Neuron (in vitro differentiated cells): ENCODE measurements at regions not wholly inside any gene's neighbourhood (a gene's known extent, or its start where the extent isn't known, plus 50 kb on each side); places are given as distances from the start of the nearest gene placed in this dataset.

Experiments used
- H2AFZ ChIP-seq: one replicate; pipeline ENCODE4 v1.6.1; 2013; ENCODE audit warnings: low read depth, mild to moderate bottlenecking, inconsistent platforms, low read length, moderate library complexity
- H3K27me3 ChIP-seq: one replicate; pipeline ENCODE4 v1.6.1; 2013; ENCODE audit warnings: low read length; ENCODE audit not compliant: insufficient read depth
- H3K36me3 ChIP-seq: one replicate; pipeline ENCODE4 v1.6.1; 2013; ENCODE audit warnings: low read length; ENCODE audit not compliant: insufficient read depth
- H3K4me1 ChIP-seq: one replicate; pipeline ENCODE4 v1.6.1; 2013; ENCODE audit warnings: low read length; ENCODE audit not compliant: insufficient read depth
- H3K4me3 ChIP-seq: 2 replicates; pipeline ENCODE4 v1.5.1; 2013; ENCODE audit warnings: mild to moderate bottlenecking, low read length, moderate library complexity
- H3K9me3 ChIP-seq: one replicate; pipeline ENCODE4 v1.6.1; 2013; ENCODE audit warnings: low read length

DNA sequence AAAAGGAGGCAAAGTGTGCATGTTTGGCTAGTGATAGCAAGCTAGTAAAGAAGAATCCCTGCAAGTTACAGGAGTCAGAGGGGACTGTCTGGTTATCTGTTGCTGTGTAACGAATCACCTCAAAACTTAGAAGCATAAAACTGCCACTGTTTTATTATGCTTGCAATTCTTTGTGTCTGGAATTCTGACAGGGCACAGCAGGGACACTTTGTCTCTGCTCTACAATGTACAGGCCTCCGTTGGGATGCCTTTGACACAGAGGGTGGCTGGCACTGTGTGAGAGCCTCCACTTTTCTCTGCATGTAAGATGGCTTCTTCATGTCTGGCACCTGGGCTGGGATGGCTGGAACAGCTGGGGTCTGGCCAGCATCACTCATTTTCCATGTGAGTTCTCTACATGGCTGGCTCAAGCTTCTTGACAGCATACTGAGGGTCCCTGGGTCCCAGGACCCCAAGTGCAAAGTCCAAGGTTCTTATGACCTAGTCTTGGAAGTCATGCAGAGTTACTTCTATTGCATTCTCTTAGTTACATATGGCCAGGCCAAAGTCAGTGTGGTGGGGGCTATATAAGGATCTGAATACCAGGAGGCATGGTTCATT lies 276.9 kb downstream of the RPS24 start:
- Histone ChIP-seq H3K36me3 (no peaks in the 10 kb centered on the region), H2AFZ (no peak overlapping the region)

GRCh38 chr10:78312197-78313047 lies 278.8 kb downstream of the RPS24 start:
- no peaks in the 10 kb centered on the region for H3K9me3 ChIP-seq
- H3K27me3 ChIP-seq, result no peaks in the 10 kb centered on the region
- H3K4me3 ChIP-seq, result no peak overlapping the region
- H2AFZ ChIP-seq, result no peak overlapping the region
- no peaks in the 10 kb centered on the region for H3K36me3 ChIP-seq
- H3K4me1 ChIP-seq, result no peaks in the 10 kb centered on the region

More for the DNA sequence above, 276.9 kb downstream of the RPS24 start:
- Histone ChIP-seq H3K4me1 (no peaks in the 10 kb centered on the region), H3K4me3 (no peak overlapping the region), H3K9me3 (no peaks in the 10 kb centered on the region), H3K27me3 (peaks cover 3% of the 10 kb centered on the region)

GRCh38 chr10:78313048-78313381 lies 279.4 kb downstream of the RPS24 start:
- no peaks in the 10 kb centered on the region for H3K36me3 ChIP-seq
- no peaks in the 10 kb centered on the region for H3K9me3 ChIP-seq

GRCh38 chr10:78313636-78314035 lies 280.0 kb downstream of the RPS24 start:
- no peaks in the 10 kb centered on the region for H3K9me3 ChIP-seq
- no peaks in the 10 kb centered on the region for H3K36me3 ChIP-seq
- no peaks in the 10 kb centered on the region for H3K4me1 ChIP-seq
- H3K4me3 ChIP-seq, result no peak overlapping the region
- no peak overlapping the region for H2AFZ ChIP-seq
- H3K27me3 ChIP-seq, result no peaks in the 10 kb centered on the region

More at GRCh38 chr10:78313048-78313381, 279.4 kb downstream of the RPS24 start:
- Histone ChIP-seq H3K4me3 (no peak overlapping the region), H2AFZ (no peak overlapping the region), H3K4me1 (no peaks in the 10 kb centered on the region), H3K27me3 (no peaks in the 10 kb centered on the region)

DNA sequence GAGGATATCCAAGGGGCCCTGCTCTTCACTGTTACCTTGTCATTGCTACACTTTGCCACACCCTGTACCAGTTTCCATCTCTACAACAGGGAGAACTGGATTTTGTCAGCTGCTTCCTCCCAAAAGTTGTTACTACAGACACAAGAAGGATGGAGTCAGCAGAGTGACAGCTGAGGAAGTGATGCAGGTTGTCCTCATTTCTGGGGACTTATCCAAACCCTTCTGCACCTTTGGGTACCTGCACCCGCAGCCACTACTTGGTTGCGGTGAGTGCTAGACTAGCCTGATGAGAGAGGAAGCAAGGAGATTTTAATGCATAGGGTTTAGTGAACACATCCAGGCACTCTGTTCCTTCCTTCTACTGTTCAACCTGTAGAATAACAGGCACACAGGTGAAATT lies 281.0 kb downstream of the RPS24 start:
- Histone ChIP-seq H3K4me1 (no peaks in the 10 kb centered on the region), H3K9me3 (no peaks in the 10 kb centered on the region), H2AFZ (no peak overlapping the region), H3K36me3 (no peaks in the 10 kb centered on the region), H3K27me3 (no peaks in the 10 kb centered on the region), H3K4me3 (no peak overlapping the region)

DNA sequence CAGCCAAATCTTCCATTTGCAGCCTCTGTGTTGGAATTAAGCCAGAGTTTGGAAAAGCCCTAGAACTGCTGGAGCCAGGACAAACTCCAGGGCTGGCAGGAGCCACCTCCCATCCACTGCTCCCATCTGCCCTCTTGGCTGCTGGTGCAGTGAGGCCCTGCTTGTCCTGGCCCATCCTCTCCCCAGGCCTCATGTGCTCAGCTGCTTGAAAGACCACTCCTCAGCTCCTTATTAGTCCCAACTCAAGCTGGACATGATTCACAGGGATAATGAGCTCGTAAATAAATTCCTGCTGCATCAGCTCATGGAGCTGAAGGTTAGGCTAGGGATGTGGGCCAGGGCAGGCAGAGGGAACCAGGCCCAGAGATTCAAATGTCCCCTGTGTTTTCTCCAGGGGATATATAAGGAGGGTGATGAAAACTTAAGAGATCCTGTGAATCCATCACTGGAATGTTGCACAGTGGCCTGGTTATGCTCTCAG lies 282.8 kb downstream of the RPS24 start:
- Histone ChIP-seq H2AFZ (no peak overlapping the region), H3K4me3 (no peak overlapping the region), H3K4me1 (peaks cover 10% of the 10 kb centered on the region), H3K36me3 (no peaks in the 10 kb centered on the region), H3K27me3 (no peaks in the 10 kb centered on the region), H3K9me3 (no peaks in the 10 kb centered on the region)

GRCh38 chr10:78318305-78318704 lies 284.6 kb downstream of the RPS24 start:
- Histone ChIP-seq H3K4me3 (no peak overlapping the region), H3K4me1 (peaks cover 12% of the 10 kb centered on the region), H2AFZ (no peak overlapping the region), H3K9me3 (no peaks in the 10 kb centered on the region), H3K36me3 (no peaks in the 10 kb centered on the region), H3K27me3 (no peaks in the 10 kb centered on the region)

DNA sequence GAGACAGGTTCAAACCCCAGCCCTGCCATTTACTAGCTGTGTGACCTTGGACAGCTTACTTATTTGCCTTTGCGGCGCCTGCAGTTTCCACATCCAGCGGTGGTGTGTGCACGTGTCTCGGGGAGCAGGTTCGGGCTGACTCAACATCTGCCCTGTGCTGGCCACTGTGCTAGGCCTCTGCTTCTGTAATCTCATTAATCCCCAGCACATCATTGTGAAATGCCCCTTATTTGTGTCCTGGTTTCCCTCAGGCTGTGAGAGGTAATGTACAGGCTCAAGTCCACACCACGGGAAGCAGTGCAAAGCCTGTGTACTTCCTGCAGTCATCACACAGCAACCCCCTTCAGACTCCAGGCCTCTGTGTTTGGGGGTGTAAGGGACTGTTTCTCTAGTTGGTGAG lies 285.7 kb downstream of the RPS24 start:
- no peak overlapping the region for H2AFZ ChIP-seq
- no peaks in the 10 kb centered on the region for H3K27me3 ChIP-seq
- no peaks in the 10 kb centered on the region for H3K36me3 ChIP-seq
- no peak overlapping the region for H3K4me3 ChIP-seq
- no peaks in the 10 kb centered on the region for H3K9me3 ChIP-seq
- H3K4me1 ChIP-seq, result peaks cover 12% of the 10 kb centered on the region

- Histone ChIP-seq H3K4me3 (no peak overlapping the region), H3K4me1 (peaks cover 12% of the 10 kb centered on the region), H3K27me3 (no peaks in the 10 kb centered on the region), H3K9me3 (no peaks in the 10 kb centered on the region), H3K36me3 (no peaks in the 10 kb centered on the region), H2AFZ (no peak overlapping the region)
These were observed 286.2 kb downstream of the RPS24 start for GRCh38 chr10:78319841-78320240.

GRCh38 chr10:78320506-78320905 lies 286.8 kb downstream of the RPS24 start:
- Histone ChIP-seq H3K4me1 (peaks cover 12% of the 10 kb centered on the region), H3K4me3 (no peak overlapping the region), H2AFZ (no peak overlapping the region), H3K27me3 (no peaks in the 10 kb centered on the region), H3K36me3 (no peaks in the 10 kb centered on the region), H3K9me3 (no peaks in the 10 kb centered on the region)

DNA sequence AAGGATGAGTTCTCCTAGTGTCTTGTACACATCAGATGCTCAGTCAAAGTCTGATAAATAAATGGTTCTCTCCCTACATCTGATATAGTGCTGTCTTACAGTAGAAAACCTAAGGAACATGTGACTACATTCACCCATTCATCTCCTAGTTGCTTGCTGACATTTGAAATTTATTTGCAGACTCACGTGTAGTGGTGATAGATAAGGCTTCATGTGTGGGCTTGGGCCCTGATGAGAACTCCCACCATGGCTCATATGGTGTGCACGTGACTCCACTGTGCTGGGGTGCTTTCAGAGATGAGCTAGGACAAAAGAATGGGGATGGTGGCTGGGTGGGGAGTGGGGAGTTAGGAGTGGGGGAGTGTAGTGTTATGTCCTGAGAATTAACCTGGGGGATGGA lies 287.3 kb downstream of the RPS24 start:
- H3K27me3 ChIP-seq, result no peaks in the 10 kb centered on the region
- no peak overlapping the region for H3K4me3 ChIP-seq
- peaks cover 12% of the 10 kb centered on the region for H3K4me1 ChIP-seq
- H3K36me3 ChIP-seq, result no peaks in the 10 kb centered on the region
- H2AFZ ChIP-seq, result no peak overlapping the region
- H3K9me3 ChIP-seq, result no peaks in the 10 kb centered on the region

- Histone ChIP-seq H3K27me3 (no peaks in the 10 kb centered on the region), H3K9me3 (no peaks in the 10 kb centered on the region), H3K36me3 (no peaks in the 10 kb centered on the region), H3K4me3 (no peak overlapping the region), H2AFZ (no peak overlapping the region), H3K4me1 (peaks cover 12% of the 10 kb centered on the region)
These were observed 287.8 kb downstream of the RPS24 start for GRCh38 chr10:78321500-78321899.

- Histone ChIP-seq H3K36me3 (no peaks in the 10 kb centered on the region), H3K27me3 (no peaks in the 10 kb centered on the region), H3K4me1 (peaks cover 2% of the 10 kb centered on the region), H3K9me3 (peaks cover 3% of the 10 kb centered on the region), H2AFZ (no peak overlapping the region), H3K4me3 (no peak overlapping the region)
These were observed 292.7 kb downstream of the RPS24 start for GRCh38 chr10:78326372-78326771.
